SK-N-SH treated with all-trans-retinoic acid at 6 μM for 48 hours (cell line): ENCODE measurements at regions not wholly inside any gene's neighbourhood (a gene's known extent, or its start where the extent isn't known, plus 50 kb on each side); places are given as distances from the start of the nearest gene placed in this dataset.

ENCODE experiments used
- ARNTL ChIP-seq: fragments of 450-650 bp; formaldehyde crosslinking; IDR thresholded peaks from 2 replicates; pipeline ENCODE4 v1.5.0; 2020; ENCODE audit warnings: low read depth, mild to moderate bottlenecking, moderate library complexity, borderline replicate concordance
- CREB5 ChIP-seq: fragments of 250-450 bp; sonication (Bioruptor Pico); IDR thresholded peaks from 2 replicates; pipeline ENCODE4 v1.5.1; 2020; ENCODE audit warnings: low read depth, mild to moderate bottlenecking, moderate library complexity
- PATZ1 ChIP-seq: fragments of 250-450 bp; sonication (Bioruptor Pico); IDR thresholded peaks from 2 replicates; pipeline ENCODE4 v1.8.0; 2020; ENCODE audit warnings: mild to moderate bottlenecking, moderate library complexity, borderline replicate concordance
- ZFP3 ChIP-seq: fragments of 250-450 bp; sonication (Bioruptor Pico); IDR thresholded peaks from 2 replicates; pipeline ENCODE4 v1.5.0; 2020; ENCODE audit warnings: mild to moderate bottlenecking, moderate library complexity

- TF ChIP-seq CREB5 (CRISPR knock-in tag) (no peak), ZFP3 (no peak), PATZ1 (CRISPR knock-in tag) (no peak), ARNTL (no peak)
These were observed 102.6 kb upstream of the RSPO3 start for GRCh38 chr6:127015858-127016257.
